Activated CD8-positive, alpha-beta memory T cell treated with anti-CD3 and anti-CD28 coated beads for 36 hours (primary cell): ENCODE measurements at regions not wholly inside any gene's neighbourhood (a gene's known extent, or its start where the extent isn't known, plus 50 kb on each side); places are given as distances from the start of the nearest gene placed in this dataset.

Experiments used
- CTCF ChIA-PET: fragments of 350-600 bp; sonication (Branson Sonifier 250); formaldehyde crosslinking; loops from one replicate; lab custom pipeline; 2021; ENCODE audit warnings: antibody characterized with exemption; lab: Charles Lee
- POLR2A ChIA-PET: fragments of 350-600 bp; sonication (Branson Sonifier 250); formaldehyde crosslinking; loops from one replicate; lab custom pipeline; 2021; ENCODE audit warnings: antibody characterized with exemption; lab: Charles Lee

DNA sequence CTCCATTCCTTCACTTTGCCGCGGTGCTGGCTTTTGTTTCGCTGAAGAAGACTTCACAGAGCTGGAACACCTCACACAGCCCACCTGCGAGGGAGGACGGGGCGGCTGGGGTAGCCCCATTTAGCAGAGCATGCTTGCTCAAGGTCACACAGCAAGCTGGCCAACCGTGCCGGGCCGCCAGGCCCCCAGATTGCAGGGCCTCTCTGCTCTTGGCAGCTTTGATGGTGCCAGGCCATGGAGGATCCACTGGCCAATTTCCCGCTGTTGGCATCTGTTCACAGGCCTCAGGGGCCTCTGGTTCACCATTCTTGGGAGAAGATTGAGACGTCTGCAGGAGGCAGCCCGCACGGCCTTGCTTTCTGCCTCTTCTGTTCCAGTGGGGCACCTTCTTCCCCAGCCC, 77.9 kb upstream of the LINGO1 start:
- CTCF ChIA-PET, result no interaction called here
- POLR2A ChIA-PET, result no interaction called here

DNA sequence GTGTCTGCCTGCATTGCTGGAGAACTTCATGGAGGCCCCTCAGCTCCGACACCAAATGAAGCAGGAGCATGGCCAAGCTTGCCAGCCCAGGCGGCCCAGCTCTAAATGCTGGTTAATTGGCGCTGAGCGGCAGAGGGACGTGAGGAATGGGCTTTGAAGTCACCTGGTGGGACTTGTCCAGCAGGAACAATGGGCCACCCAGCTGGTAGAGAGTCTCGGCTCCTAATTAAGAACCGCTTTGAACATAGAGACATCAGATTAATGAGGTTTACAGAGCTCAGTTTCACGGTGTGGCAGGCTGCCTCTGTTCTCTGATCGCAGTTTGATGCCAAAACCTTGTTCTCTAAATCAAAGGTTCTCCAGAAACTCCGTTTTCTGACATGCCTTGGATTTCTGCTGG, 77.5 kb upstream of the LINGO1 start:
- ChIA-PET POLR2A (no interaction called here), CTCF (no interaction called here)

DNA sequence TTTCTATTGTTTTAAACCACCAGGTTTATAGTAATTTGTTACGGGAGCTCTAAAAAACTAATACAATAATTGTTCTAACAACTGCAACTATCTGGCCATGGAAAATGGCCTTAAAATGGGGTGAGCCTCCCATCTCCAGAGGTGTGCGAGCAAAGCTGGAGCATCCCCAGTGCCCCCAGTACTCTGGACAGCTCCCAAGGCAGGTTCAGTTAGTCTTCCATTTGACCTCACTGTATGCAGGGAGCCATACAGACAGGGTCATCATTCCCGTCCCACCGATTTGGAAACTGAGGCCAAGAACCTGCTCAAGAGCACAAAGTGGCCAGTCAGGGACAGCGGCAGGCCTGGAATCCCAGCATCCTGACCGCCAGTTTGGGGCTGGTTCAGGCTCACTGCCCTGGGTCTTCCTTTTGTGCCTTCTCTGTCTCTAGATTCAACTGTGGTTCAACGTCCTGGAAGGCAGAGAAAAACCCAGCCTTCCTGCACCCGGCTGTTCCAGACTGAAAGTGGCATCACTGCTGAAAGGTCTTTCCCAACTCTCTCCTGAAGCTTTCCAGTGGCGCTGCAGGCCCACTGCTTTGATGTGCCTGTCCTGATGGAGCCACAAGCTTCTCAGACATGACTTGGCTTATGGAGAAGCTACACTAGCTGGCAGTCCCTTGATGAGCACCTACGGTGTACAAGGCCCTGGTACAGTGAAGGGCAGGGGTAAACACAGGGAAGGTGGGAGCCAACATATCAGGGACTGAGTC, 76.6 kb upstream of the LINGO1 start:
- ChIA-PET POLR2A (no interaction called here), CTCF (no interaction called here)

DNA sequence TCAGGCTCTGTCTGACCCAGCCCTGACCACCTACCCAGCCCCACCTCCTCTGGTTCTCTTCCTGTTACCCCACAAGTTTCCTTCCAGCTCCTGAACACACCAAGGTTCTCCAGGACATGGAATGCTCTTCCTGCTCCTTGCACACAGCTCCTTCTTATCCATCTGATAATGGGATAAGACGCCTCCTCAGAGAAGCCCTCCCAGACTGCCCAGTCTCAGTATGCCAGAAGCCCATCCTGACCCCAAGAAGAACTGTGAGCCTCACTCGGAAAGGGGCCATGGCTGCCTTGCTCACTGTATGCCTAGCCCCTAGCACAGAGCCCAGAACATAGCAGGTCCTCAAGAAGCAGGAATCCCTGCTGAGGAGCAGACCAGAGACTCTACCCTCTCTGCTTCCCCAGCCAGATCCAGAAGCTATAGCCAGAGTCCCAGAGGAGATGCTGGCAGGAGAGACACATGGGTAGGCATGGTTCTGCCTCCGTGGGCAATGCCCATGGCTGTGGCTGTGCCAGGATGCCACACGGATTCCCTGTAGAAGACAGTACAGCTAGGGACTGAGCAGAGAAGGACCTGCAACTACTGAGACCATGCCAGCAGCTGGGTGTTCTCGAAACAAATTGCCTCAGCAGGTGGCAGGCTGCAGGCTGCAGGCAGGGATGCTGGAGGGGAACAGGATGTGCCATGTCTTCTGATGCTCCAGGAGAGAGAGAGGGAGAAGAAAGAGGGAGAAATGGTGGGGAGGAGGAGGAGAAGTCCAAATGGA, 74.0 kb upstream of the LINGO1 start:
- POLR2A ChIA-PET, result no interaction called here
- CTCF ChIA-PET, result no interaction called here

DNA sequence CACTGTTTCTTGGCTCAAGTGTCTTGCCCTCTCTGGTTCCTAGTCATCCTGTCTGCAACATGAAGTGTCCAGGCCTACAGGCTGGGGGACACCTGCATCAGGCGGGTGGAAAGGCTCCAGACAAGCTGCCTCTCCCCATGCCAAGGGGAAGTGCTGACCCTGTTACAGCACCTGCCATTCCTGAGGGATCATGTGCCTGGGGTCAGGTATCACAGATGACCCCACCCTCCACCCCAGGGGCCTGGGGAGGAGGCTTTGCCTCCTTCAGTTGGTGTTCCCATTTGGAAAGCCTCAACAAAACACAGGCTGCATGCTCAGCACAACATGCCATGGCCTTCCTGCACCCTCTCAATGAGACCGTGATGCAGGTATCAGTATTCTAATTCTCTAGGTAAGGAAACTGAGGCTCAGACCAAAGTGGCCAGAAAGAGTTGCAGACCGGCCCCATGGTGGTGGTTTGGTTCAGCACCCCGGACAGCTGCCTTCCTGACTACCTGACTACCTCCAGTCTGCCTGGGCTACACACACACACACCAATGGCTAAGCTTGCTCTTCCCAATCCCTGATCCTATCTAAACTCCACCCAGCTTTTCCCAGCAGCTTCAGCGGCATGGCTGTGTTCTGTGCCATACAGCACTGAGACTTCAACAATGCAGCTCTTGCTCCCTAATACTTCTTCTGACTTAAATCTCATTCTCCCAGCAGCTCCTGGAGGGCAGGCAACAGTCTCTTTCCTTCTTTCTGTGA, 69.7 kb upstream of the LINGO1 start:
- ChIA-PET POLR2A (no interaction called here), CTCF (no interaction called here)

DNA sequence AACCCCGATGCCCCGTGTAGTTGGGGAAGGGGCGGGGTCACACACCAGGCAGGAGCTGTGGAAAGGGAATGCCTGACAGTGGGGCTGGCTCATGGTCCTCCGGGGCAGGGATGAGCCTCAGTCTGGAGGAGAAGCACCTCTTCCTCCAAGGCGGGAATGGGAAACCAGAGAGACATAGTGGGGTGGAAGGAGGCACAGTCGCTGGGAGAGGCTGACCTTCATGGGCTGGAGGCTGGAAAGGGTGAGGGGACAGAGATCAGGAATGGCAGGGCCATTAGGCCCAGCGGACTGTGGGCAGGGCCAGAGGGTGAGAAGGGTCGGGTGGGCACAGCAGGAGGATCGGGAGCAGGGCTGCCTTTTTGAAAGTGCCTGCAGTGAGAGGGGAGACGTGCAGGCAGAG, 65.8 kb upstream of the LINGO1 start:
- ChIA-PET POLR2A (no interaction called here), CTCF (no interaction called here)

DNA sequence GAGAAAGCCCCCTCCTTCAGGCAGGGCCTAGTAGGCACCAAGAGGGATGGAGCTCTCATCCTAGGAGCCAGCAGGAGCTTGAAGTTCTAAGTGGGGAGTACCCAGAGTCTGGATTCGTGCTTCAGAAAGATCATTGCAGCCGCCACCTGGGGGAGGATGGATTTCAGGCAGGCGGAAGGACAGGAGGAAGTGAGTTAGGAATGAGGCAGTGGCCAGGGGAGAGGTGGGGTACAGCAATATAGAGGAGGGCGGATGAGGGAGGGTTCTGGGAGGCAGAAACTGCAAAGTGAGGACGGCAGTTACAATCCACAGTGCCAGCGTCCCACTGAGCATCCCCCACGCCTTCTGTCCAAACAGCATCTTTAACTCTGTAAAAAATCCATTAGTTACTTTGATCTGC, 65.2 kb upstream of the LINGO1 start:
- CTCF ChIA-PET, result no interaction called here
- POLR2A ChIA-PET, result no interaction called here

DNA sequence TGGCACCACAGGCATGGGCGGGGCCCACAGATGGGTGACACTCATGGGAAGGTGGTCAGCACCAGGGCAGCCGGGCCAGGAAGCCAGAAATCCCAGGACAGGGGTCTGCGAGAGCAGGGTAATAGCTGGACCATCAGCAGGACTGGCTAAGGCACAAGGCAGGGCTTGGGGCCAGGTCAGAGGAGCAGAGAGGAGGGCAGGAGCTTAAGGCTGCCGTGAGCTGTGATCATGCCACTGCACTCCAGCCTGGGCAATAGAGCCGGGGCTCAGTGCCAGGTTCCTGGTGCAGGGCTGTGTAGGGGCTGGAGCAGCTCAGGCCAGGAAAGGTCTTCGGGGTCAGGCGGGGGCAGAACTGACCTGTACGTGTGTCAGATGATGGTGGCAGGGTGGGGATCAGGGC, 64.2 kb upstream of the LINGO1 start:
- ChIA-PET CTCF (no interaction called here), POLR2A (no interaction called here)

DNA sequence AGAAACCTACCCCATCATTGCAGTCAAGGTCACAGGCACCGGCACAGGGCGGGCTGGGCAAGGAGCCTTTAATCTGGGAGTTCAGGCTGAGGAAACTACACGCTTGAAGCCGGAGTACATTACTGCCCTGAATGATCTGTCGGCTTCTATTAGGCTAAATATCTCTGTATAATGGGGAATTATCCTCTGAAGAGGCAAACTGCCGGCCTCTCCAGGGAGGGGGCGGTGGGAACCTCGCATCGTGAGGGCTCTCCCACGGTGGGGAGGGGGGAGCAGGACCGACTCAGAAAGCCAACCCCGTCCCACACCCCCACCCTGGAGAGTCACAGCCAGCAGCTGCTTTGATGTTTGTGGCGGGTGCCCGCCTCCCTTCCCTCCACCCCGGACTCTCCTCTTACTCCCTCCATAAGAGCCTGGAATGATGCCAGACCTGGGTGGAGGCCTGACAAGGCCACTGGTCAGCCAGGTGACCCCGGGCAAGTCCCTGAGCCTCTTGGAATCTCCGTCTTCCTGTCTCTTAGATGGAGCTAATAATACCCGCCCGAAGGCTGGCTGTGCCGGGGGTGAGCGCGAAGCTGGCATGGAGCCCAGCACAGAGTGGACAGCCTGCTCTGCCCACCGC, 63.4 kb upstream of the LINGO1 start:
- POLR2A ChIA-PET, result no interaction called here

DNA sequence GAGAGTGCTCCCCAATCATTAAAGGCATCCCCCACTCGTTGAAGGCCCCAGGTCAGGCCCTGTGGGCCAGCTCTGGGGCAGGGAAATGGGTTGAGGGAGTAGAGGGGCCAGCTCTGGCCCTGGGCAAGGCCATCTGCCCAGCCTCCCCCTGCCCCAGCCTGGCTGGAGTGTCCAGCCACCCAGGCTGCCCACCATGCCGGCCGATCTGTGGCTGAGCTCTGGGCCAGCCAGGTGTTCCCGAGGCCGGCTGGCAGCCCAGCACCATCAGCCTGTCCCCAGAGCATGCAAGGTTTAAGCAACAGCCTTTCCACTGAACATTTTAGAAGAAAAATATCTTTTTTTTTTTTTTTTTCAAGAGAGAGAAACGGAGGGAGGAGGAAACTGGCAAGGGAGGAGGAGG, 62.8 kb upstream of the LINGO1 start:
- ChIA-PET CTCF (interaction anchor here (0.7 kb wide), 1 partner anchor 92 kb away, joined by 3 read pairs; no protein-coding TSS in a partner anchor), POLR2A (no interaction called here)

More for the DNA sequence above, 63.4 kb upstream of the LINGO1 start:
- CTCF ChIA-PET, result no interaction called here

DNA sequence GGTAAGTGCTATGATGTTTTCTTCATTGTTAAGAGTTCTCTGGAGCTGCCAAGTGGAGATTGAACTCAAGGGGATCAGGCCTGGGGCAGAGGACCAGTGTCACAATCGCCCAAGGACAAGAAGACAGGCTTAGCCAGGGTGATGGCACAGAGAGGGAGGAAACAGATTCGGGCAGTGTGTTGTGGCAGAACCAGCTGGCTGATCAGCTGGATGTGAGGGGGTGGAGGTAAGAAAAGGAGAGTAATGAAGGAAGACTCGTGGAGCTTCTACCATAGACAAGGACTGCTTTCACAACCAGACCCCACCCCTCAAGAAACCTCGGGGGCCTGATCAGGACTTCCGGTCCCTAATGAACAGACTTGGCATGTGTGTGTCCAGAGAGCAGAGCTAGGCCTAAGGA, 60.9 kb upstream of the LINGO1 start:
- ChIA-PET CTCF (no interaction called here), POLR2A (no interaction called here)

DNA sequence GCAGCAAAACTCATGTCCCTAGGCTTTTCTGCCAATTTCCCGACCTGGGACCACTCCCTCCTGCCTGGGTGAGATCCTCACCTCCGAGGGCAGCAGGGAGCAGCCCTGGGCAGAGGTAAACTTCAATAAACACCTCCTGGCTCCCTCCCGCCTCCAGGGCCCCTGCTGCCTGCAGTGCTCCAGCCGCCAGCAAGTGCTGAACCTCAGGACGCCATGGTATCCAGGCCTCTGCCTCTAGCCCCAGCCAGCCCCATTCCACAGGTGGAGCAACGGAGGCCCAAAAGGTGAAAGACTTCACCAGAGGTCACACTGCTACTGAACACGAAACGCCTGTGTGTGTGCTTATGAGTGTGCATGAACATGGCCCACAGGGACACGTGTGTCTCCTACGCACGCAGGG, 59.9 kb upstream of the LINGO1 start:
- POLR2A ChIA-PET, result no interaction called here
- CTCF ChIA-PET, result no interaction called here

DNA sequence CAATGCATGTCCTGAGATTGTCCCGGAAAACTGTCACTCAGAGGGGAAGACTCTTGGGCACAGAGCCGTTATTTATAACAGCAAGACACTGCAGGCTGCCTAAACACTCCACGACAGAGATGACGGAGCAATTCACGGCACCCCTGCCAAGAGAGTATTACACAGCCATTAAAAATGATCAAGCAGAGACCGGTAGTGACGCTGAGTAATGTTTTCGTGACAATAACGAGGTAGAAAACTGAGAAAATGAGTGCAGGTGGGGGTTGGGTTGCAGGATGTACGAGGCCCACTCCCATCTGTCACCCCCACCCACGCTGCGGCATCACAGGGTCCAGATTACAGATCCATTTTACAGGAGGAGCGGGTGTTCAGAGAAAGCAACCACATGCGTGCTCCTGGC, 58.9 kb upstream of the LINGO1 start:
- ChIA-PET CTCF (no interaction called here), POLR2A (no interaction called here)

DNA sequence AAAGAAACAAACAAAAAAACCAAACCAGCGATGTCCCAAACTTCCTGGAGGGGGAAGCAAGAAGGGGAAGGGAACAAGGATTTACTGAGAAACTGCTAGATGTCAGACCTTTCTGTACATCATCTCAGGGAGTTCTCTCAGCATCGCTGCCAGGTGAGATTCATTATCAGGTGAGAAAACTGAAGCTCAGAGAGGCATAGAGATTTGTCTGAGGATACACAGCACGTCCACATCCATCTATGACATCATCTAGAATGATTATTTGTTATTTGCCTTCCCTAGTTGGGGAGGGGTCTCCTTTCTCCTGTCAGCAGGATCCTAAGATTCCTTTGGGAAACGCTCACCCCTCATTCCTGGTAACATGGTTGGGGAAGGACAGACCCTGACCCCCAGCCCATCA, 57.1 kb upstream of the LINGO1 start:
- ChIA-PET POLR2A (no interaction called here), CTCF (no interaction called here)

DNA sequence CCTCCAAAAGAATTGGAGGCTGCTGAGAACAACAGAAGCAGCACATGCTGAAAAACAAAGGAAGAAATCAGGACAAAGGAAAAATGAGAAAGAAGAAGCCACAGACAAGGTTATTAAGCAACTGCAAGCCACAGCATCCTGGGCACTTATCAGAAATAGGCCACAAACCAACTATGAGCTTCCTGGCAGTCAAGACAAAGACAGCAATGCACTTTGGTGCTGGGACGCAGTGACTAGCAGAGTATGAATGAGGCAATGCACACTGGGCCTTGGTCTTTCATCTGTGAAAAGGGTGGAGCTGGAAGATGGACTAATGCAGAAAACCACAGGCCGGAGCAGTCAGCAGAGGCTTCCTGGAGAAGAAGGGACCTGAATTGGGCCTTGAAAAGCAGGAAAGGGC, 56.0 kb upstream of the LINGO1 start:
- POLR2A ChIA-PET, result no interaction called here
- CTCF ChIA-PET, result no interaction called here

DNA sequence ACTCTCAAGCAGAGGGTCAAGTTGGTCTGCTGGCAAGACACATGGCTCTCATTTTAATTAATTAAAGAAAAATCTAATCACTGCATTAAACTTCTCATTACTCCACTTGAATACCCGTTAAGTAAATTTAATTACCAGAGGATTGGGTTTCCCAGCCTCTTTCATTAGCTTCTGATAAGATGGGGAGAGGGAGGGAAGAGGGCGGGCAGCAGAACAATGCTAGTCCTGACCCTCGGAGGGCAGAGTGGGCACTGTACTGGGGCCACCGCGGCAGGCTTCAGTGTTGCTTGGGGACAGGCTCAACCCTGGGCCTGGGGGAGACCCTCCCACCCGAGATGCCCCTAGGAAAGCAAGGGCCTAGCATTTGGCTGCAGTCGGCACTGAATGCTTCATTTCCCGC, 55.6 kb upstream of the LINGO1 start:
- ChIA-PET POLR2A (no interaction called here), CTCF (no interaction called here)

DNA sequence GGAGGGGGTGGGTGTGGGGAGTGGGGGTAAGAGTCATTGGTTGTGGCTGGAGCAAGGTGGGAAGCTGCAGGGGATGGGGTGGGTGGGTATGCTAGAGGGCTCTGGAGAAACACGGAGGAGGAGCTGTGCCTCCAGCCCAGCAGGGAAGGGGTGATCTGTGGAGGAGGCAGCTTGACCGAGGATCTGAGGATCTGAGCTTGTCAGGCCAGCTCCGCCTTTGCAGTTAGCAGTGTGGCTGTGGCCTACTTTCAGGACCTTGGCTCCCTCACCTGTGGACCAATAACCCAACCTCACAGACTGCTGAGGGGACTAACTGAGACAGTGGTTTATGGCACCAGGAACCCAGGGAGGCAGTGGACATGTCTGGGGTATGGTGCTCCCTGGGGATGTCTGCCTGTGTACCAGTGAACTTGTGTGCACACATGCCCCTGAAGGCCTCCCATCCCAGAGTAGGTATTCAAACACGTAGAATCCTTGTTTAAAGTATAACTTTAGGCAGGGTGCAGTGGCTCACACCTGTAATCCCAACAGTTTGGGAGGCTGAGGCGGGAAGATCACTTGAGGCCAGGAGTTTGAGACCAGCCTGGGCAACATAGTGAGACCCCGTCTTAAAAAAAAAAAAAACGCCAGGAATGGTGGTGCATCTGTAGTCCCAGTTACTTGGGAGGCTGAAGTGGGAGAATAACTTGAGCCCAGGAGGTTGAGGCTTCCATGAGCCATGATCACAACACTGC, 52.5 kb upstream of the LINGO1 start:
- CTCF ChIA-PET, result no interaction called here
- POLR2A ChIA-PET, result no interaction called here

DNA sequence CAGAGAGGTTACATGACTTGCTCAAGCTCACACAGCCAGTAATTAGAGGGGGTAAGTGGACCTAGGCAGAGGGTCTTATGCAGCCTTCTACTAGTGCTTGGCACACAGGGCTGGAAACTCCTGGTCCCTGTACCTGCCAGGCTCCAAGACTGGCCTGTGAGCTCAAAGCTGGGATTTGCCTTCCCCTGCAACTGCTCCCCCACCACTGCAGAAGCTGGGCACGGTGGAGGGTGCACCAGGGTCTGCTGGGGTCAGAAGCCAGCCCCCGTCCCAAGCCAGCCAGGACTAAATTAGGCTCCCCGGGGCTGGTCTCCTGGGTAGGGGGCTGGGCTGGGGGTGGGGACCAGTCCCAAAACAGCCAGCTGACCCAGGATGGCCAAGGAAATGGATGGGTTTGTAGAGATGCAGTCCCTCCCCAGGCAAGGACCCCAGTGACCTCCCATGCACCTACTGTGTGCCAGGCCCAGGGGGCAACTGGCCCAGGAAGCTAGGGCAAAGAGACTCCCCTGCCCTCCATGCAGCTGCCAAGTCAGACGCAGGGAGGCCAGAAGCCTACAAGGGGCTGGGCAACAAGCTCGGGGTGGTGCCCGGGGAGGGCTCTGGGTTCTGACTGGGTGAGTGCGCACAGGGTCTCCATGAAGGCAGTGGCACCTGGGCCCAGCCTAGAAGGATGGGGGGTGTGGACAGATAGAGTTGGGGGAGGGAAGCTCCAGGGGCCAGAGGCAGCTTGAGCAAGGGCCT, 51.8 kb upstream of the LINGO1 start:
- POLR2A ChIA-PET, result no interaction called here
- CTCF ChIA-PET, result no interaction called here

DNA sequence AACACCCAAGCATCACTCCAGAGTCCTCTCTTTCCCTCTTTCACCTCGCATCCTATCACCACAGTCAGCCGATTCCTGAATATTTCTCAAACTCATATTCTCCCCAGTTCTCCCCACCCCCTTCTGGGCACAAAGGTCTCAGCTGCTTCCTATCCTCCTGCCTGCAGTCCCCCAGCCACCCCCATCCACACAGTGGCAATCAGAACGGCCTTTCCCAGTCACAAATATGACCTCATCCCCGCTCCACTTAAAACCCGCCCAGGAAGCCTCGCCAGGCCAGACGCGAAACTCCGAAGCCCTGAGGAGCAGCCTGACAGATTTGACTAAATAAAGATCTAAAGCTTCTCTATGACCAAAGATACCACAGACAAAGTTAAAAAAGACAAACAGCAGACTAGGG, 49.9 kb upstream of the LINGO1 start:
- POLR2A ChIA-PET, result no interaction called here
- CTCF ChIA-PET, result no interaction called here
